CD14-positive monocyte (primary cell): ENCODE measurements at regions not wholly inside any gene's neighbourhood (a gene's known extent, or its start where the extent isn't known, plus 50 kb on each side); places are given as distances from the start of the nearest gene placed in this dataset.

Experiments
- DNase-seq, 3 donors: peaks; one replicate each; pipeline ENCODE4 v3.0.0-alpha.2; 2011 to 2022
- H2AFZ ChIP-seq: 2 replicates; pipeline ENCODE4 v1.6.0; 2012; ENCODE audit warnings: mild to moderate bottlenecking, low read depth, low read length, inconsistent platforms; ENCODE audit not compliant: insufficient read depth, poor library complexity, severe bottlenecking
- H3K27ac ChIP-seq, 2 donors: 1 replicate in 1 of 2; 2 replicates in 1 of 2; pipeline ENCODE4 v1.5.1; 2012 to 2013; ENCODE audit warnings: low read length in 2 of 2, control low read depth in 1 of 2, inconsistent platforms in 1 of 2, low read depth in 1 of 2, mild to moderate bottlenecking in 1 of 2
- H3K27me3 ChIP-seq, 2 donors: one replicate each; pipeline versions ENCODE4 v1.6.0 to v1.6.1; 2011 to 2013; ENCODE audit warnings: low read length in 2 of 2; ENCODE audit not compliant: control insufficient read depth in 2 of 2, insufficient read depth in 2 of 2
- H3K36me3 ChIP-seq, 2 donors: replicated peaks in 1 of 2; 1 replicate in 1 of 2; 2 replicates in 1 of 2; pipeline versions ENCODE4 v1.5.1 to v1.6.1; 2012 to 2013; ENCODE audit warnings: low read length in 2 of 2, control low read depth in 1 of 2, inconsistent platforms in 1 of 2, mild to moderate bottlenecking in 1 of 2; ENCODE audit not compliant: insufficient read depth in 2 of 2, control insufficient read depth in 1 of 2
- H3K4me1 ChIP-seq, 2 donors: 1 replicate in 1 of 2; 2 replicates in 1 of 2; pipeline versions ENCODE4 v1.5.1 to v1.6.1; 2012 to 2013; ENCODE audit warnings: low read length in 2 of 2, control low read depth in 1 of 2, inconsistent platforms in 1 of 2, mild to moderate bottlenecking in 1 of 2, moderate library complexity in 1 of 2; ENCODE audit not compliant: insufficient read depth in 2 of 2, control insufficient read depth in 1 of 2
- H3K4me2 ChIP-seq: replicated peaks from 2 replicates; pipeline ENCODE3; 2012; ENCODE audit warnings: low read length, moderate library complexity, mild to moderate bottlenecking; ENCODE audit not compliant: poor library complexity, severe bottlenecking; ENCODE audit errors: extremely low read depth
- H3K4me3 ChIP-seq, 3 experiments: fragments of 200-600 bp in 1 of 3; sonication (generic) in 1 of 3; replicated peaks in 1 of 3; 1 replicate in 2 of 3; 2 replicates in 1 of 3; pipeline ENCODE4 v1.5.1; 2011 to 2013; ENCODE audit warnings: low read length in 3 of 3, mild to moderate bottlenecking in 3 of 3, control low read depth in 2 of 3, low read depth in 2 of 3, inconsistent platforms in 1 of 3, moderate library complexity in 1 of 3
- H3K79me2 ChIP-seq: 2 replicates; pipeline ENCODE4 v1.6.0; 2012; ENCODE audit warnings: mild to moderate bottlenecking, control low read depth, inconsistent platforms, low read length, moderate library complexity; ENCODE audit not compliant: insufficient read depth
- H3K9ac ChIP-seq: 2 replicates; pipeline ENCODE4 v1.6.0; 2017; ENCODE audit warnings: low read length, mild to moderate bottlenecking; ENCODE audit not compliant: insufficient read depth, poor library complexity, severe bottlenecking
- H3K9me3 ChIP-seq, 2 donors: replicated peaks in 1 of 2; 1 replicate in 1 of 2; 2 replicates in 1 of 2; pipeline versions ENCODE4 v1.5.1 to v1.6.1; 2012 to 2013; ENCODE audit warnings: low read length in 2 of 2, control low read depth in 1 of 2; ENCODE audit not compliant: control insufficient read depth in 1 of 2, insufficient read depth in 1 of 2
- H4K20me1 ChIP-seq: 2 replicates; pipeline ENCODE4 v1.6.0; 2012; ENCODE audit warnings: mild to moderate bottlenecking, low read length, control low read depth, moderate library complexity; ENCODE audit not compliant: insufficient read depth
- H3K27ac Mint-ChIP-seq, 7 donors: one replicate each; pipeline ENCODE4 v1.8.0; 2020; ENCODE audit warnings: mild to moderate bottlenecking in 7 of 7, mixed read lengths in 7 of 7, moderate library complexity in 6 of 7, inconsistent platforms in 2 of 7
- H3K27me3 Mint-ChIP-seq, 3 donors: one replicate each; pipeline ENCODE4 v1.8.0; 2021 to 2022; ENCODE audit warnings: low read depth in 3 of 3, mild to moderate bottlenecking in 3 of 3, mixed read lengths in 3 of 3, moderate library complexity in 3 of 3, inconsistent platforms in 1 of 3
- H3K36me3 Mint-ChIP-seq, 2 donors: one replicate each; pipeline ENCODE4 v1.8.0; 2020; ENCODE audit warnings: mixed read lengths in 2 of 2, inconsistent platforms in 1 of 2, mild to moderate bottlenecking in 1 of 2
- H3K4me1 Mint-ChIP-seq: one replicate; pipeline ENCODE4 v1.8.0; 2020; ENCODE audit warnings: mild to moderate bottlenecking, mixed read lengths
- H3K4me3 Mint-ChIP-seq, 2 donors: one replicate each; pipeline ENCODE4 v1.8.0; 2020; ENCODE audit warnings: mild to moderate bottlenecking in 2 of 2, mixed read lengths in 2 of 2, moderate library complexity in 1 of 2
- H3K9me3 Mint-ChIP-seq, 7 donors: one replicate each; pipeline ENCODE4 v1.8.0; 2020 to 2022; ENCODE audit warnings: mixed read lengths in 7 of 7, mild to moderate bottlenecking in 6 of 7, moderate library complexity in 6 of 7, inconsistent platforms in 2 of 7
- WGBS: methylation state at CpG from one replicate; pipeline ENCODE4 v1.1.5; 2013; ENCODE audit warnings: missing lambda C conversion rate; ENCODE audit not compliant: insufficient coverage; 5-methylcytosine and 5-hydroxymethylcytosine counted together
- intact Hi-C, 2 donors: fragments of 100-400 bp; cut with micrococcal nuclease; formaldehyde crosslinking; loops; one replicate each; pipeline versions ENCODE4 v1.15.0 to v1.15.1; 2023
- TF ChIP-seq, protein P1 (sequence below): fragments of 200-600 bp; IDR thresholded peaks from one replicate; pipeline ENCODE4 v1.8.0; 2022; ENCODE audit warnings: antibody characterized with exemption, mild to moderate bottlenecking

DNA sequence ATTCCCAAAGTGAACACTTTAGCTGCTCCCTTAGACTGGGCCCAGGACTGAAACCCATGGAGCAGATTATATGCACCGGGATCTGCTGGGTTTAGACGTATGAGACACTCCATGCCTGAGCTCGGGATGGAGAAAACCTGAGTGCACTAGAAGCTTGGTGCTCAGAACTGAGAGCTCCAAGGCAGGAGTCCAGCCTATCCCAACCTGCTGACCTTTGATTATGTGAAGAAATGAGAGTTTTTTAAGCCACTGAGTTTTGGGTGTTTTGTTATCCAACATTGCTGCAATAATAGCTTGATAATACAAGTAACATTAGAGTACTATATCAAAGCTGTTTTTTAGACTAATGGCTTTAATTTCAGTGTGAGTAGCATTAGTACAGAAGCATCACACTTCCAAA is 131.5 kb upstream of the KCNK1 start:
- Histone ChIP-seq H3K9me3 (no peaks in the 10 kb centered on the region), H3K27ac (no peak overlapping the region), H3K79me2 (no peaks in the 10 kb centered on the region), H3K36me3 (no peaks in the 10 kb centered on the region), H3K4me2 (no peak overlapping the region), H3K27me3 (no peaks in the 10 kb centered on the region), H4K20me1 (no peaks in the 10 kb centered on the region), H2AFZ (no peak overlapping the region), H3K9ac (no peak overlapping the region), H3K4me3 (no peak overlapping the region), H3K4me1 (no peaks in the 10 kb centered on the region)
- Mint-ChIP-seq H3K27ac (no peak overlapping the region), H3K36me3 (no peaks in the 10 kb centered on the region), H3K4me3 (no peak overlapping the region), H3K4me1 (no peaks in the 10 kb centered on the region), H3K9me3 (peaks cover 0 to 11% (median 0%) of the 10 kb centered on the region in 7 donors), H3K27me3 (peaks cover 2 to 8% (median 7%) of the 10 kb centered on the region in 3 donors)
- intact Hi-C loops, result no loop called here
- TF ChIP-seq, protein P1, sequence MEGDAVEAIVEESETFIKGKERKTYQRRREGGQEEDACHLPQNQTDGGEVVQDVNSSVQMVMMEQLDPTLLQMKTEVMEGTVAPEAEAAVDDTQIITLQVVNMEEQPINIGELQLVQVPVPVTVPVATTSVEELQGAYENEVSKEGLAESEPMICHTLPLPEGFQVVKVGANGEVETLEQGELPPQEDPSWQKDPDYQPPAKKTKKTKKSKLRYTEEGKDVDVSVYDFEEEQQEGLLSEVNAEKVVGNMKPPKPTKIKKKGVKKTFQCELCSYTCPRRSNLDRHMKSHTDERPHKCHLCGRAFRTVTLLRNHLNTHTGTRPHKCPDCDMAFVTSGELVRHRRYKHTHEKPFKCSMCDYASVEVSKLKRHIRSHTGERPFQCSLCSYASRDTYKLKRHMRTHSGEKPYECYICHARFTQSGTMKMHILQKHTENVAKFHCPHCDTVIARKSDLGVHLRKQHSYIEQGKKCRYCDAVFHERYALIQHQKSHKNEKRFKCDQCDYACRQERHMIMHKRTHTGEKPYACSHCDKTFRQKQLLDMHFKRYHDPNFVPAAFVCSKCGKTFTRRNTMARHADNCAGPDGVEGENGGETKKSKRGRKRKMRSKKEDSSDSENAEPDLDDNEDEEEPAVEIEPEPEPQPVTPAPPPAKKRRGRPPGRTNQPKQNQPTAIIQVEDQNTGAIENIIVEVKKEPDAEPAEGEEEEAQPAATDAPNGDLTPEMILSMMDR, result no peak
- WGBS, result 95% methylated on average over 2 of the region's 3 CpGs
- DNase-seq, result no peak

DNA sequence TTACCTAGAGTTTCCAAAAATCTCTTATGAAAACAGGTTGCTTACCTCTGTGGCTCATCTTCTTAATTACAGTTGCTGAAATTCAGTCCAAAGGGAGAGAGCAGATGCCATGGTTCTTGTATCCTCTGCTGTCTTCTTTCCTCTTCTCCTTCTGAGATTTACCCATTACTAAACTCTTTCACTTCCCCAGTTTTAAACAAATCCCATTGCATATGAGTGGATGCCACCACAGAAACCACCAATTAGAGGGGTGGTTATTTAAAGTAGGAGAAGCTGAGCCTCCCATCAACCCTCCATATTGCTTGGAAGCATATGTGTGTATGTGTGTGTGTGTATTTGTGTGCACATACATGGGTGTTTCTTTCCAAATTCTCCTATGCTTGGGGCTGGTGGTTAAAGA is 128.5 kb upstream of the KCNK1 start:
- H3K27me3 Mint-ChIP-seq, result peaks cover 2 to 8% (median 3%) of the 10 kb centered on the region in 3 donors
- Histone ChIP-seq H2AFZ (no peak overlapping the region), H3K36me3 (no peaks in the 10 kb centered on the region), H3K4me3 (no peak overlapping the region), H4K20me1 (no peaks in the 10 kb centered on the region), H3K9ac (no peak overlapping the region), H3K27me3 (no peaks in the 10 kb centered on the region), H3K79me2 (no peaks in the 10 kb centered on the region), H3K9me3 (peaks cover 0 to 2% of the 10 kb centered on the region in 2 donors), H3K27ac (no peak overlapping the region), H3K4me2 (no peak overlapping the region), H3K4me1 (no peaks in the 10 kb centered on the region)
- TF ChIP-seq, protein P1, result no peak
- H3K9me3 Mint-ChIP-seq, result peaks cover 0 to 9% (median 3%) of the 10 kb centered on the region in 7 donors
- DNase-seq, result no peak
- H3K4me3 Mint-ChIP-seq, result no peak overlapping the region
- H3K36me3 Mint-ChIP-seq, result no peaks in the 10 kb centered on the region
- no peaks in the 10 kb centered on the region for H3K4me1 Mint-ChIP-seq
- H3K27ac Mint-ChIP-seq, result no peak overlapping the region
- intact Hi-C loops, result no loop called here
